CD8-positive, alpha-beta memory T cell (primary cell): ENCODE measurements at regions not wholly inside any gene's neighbourhood (a gene's known extent, or its start where the extent isn't known, plus 50 kb on each side); places are given as distances from the start of the nearest gene placed in this dataset.

Source experiments
- CTCF ChIA-PET: fragments of 350-600 bp; sonication (Branson Sonifier 250); formaldehyde crosslinking; loops from one replicate; lab custom pipeline; 2021; ENCODE audit warnings: antibody characterized with exemption; lab: Charles Lee
- POLR2A ChIA-PET: fragments of 350-600 bp; sonication (Branson Sonifier 250); formaldehyde crosslinking; loops from one replicate; lab custom pipeline; 2021; ENCODE audit warnings: antibody characterized with exemption; lab: Charles Lee
- DNase-seq, 5 donors: peaks; one replicate each; pipeline versions ENCODE4 v3.0.0 to v3.0.0-alpha.2; 2020 to 2022; ENCODE audit warnings: mixed read lengths in 1 of 5
- H3K27ac ChIP-seq: one replicate; pipeline ENCODE4 v1.7.0; 2013; ENCODE audit warnings: low read depth, mild to moderate bottlenecking, low read length, moderate library complexity
- H3K27me3 ChIP-seq: 2 replicates; pipeline ENCODE4 v1.7.0; 2013; ENCODE audit warnings: low read length, mild to moderate bottlenecking; ENCODE audit not compliant: insufficient read depth, poor library complexity, severe bottlenecking
- H3K36me3 ChIP-seq: 2 replicates; pipeline ENCODE4 v1.7.0; 2013; ENCODE audit warnings: mild to moderate bottlenecking, low read length, moderate library complexity; ENCODE audit not compliant: insufficient read depth
- H3K4me1 ChIP-seq: 2 replicates; pipeline ENCODE4 v1.7.0; 2013; ENCODE audit warnings: mild to moderate bottlenecking, low read length, moderate library complexity; ENCODE audit not compliant: insufficient read depth
- H3K4me3 ChIP-seq: 2 replicates; pipeline ENCODE4 v1.7.0; 2013; ENCODE audit warnings: mild to moderate bottlenecking, low read length
- H3K9me3 ChIP-seq: 2 replicates; pipeline ENCODE4 v1.7.0; 2013; ENCODE audit warnings: mild to moderate bottlenecking, low read length
- H3K27ac Mint-ChIP-seq, 8 donors: one replicate each; pipeline ENCODE4 v1.8.0; 2020 to 2021; ENCODE audit warnings: mixed read lengths in 8 of 8, mild to moderate bottlenecking in 6 of 8, inconsistent platforms in 3 of 8, moderate library complexity in 3 of 8
- H3K27me3 Mint-ChIP-seq, 2 donors: one replicate each; pipeline ENCODE4 v1.8.0; 2020 to 2021; ENCODE audit warnings: mixed read lengths in 2 of 2, mild to moderate bottlenecking in 1 of 2, moderate library complexity in 1 of 2
- H3K36me3 Mint-ChIP-seq, 3 donors: one replicate each; pipeline ENCODE4 v1.8.0; 2020 to 2021; ENCODE audit warnings: mixed read lengths in 3 of 3, inconsistent platforms in 1 of 3, mild to moderate bottlenecking in 1 of 3
- H3K4me1 Mint-ChIP-seq, 3 donors: one replicate each; pipeline ENCODE4 v1.8.0; 2020 to 2021; ENCODE audit warnings: mixed read lengths in 3 of 3, inconsistent platforms in 1 of 3, mild to moderate bottlenecking in 1 of 3
- H3K4me3 Mint-ChIP-seq, 7 donors: one replicate each; pipeline ENCODE4 v1.8.0; 2020 to 2021; ENCODE audit warnings: mixed read lengths in 7 of 7, mild to moderate bottlenecking in 6 of 7, moderate library complexity in 4 of 7, inconsistent platforms in 2 of 7
- H3K9me3 Mint-ChIP-seq, 5 donors: one replicate each; pipeline ENCODE4 v1.8.0; 2020 to 2022; ENCODE audit warnings: mixed read lengths in 5 of 5, mild to moderate bottlenecking in 3 of 5, moderate library complexity in 2 of 5, inconsistent platforms in 1 of 5

DNA sequence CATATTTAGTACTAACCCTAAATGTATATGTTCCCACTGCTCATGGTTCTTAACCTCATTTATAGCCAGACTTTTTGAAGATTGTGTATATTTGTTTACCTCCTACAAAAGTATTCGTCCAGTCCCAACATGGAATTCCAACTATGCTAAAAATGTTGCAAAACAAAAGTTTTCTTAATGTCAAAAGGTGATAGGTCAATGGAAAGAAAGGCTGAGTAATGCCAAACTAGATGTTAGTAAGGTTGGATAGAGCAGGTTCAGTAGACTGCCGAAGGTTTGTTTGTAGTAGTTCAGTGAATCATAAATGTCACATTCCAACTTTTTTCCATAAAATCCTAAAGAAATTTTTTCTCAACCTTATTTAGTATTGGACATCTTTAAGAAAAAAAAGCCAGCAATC lies 874.5 kb downstream of the FLRT2 start:
- CTCF ChIA-PET, result no interaction called here
- no peak overlapping the region for H3K27ac ChIP-seq
- no peak overlapping the region for H3K4me3 Mint-ChIP-seq
- H3K36me3 Mint-ChIP-seq, result no peaks in the 10 kb centered on the region
- H3K27me3 Mint-ChIP-seq, result peaks cover 0 to 2% of the 10 kb centered on the region in 2 donors
- no peaks in the 10 kb centered on the region for H3K27me3 ChIP-seq
- H3K4me1 Mint-ChIP-seq, result no peaks in the 10 kb centered on the region
- POLR2A ChIA-PET, result no interaction called here
- no peaks in the 10 kb centered on the region for H3K4me1 ChIP-seq
- H3K36me3 ChIP-seq, result no peaks in the 10 kb centered on the region
- no peak for DNase-seq
- H3K4me3 ChIP-seq, result no peak overlapping the region
- no peak overlapping the region for H3K27ac Mint-ChIP-seq
- H3K9me3 Mint-ChIP-seq, result peaks cover 4 to 25% (median 8%) of the 10 kb centered on the region in 5 donors
- no peaks in the 10 kb centered on the region for H3K9me3 ChIP-seq

GRCh38 chr14:86402545-86402944 lies 872.6 kb downstream of the FLRT2 start:
- ChIA-PET POLR2A (no interaction called here), CTCF (no interaction called here)
- no peaks in the 10 kb centered on the region for H3K4me1 ChIP-seq
- no peaks in the 10 kb centered on the region for H3K36me3 ChIP-seq
- H3K9me3 ChIP-seq, result no peaks in the 10 kb centered on the region
- DNase-seq, result no peak
- no peaks in the 10 kb centered on the region for H3K27me3 ChIP-seq
- H3K4me1 Mint-ChIP-seq, result no peaks in the 10 kb centered on the region
- no peaks in the 10 kb centered on the region for H3K36me3 Mint-ChIP-seq
- H3K27me3 Mint-ChIP-seq, result peaks cover 0 to 2% of the 10 kb centered on the region in 2 donors
- H3K27ac ChIP-seq, result no peak overlapping the region
- peaks cover 3 to 21% (median 5%) of the 10 kb centered on the region in 5 donors for H3K9me3 Mint-ChIP-seq
- H3K27ac Mint-ChIP-seq, result no peak overlapping the region
- H3K4me3 ChIP-seq, result no peak overlapping the region
- H3K4me3 Mint-ChIP-seq, result no peak overlapping the region

DNA sequence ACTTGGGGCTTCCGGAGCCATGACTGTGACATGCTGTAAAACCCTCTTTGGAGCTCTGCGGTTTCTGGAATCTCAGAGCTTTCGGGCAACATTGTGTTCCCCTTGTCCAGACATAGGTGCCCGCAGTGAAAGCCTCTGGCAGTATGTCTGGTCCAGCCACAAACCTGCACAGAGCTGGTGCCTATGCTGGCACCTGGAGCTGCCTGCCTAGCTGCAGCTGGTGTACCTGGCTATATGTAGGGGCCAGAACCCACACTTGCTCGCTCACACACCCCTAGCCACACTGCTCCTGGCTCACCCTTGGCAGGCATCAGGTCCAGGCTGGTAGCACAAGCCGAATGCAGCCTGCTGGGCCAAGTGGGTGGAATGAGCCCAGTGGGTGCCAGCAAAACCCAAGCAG lies 861.1 kb downstream of the FLRT2 start:
- ChIA-PET POLR2A (no interaction called here), CTCF (no interaction called here)
- no peak overlapping the region for H3K4me3 Mint-ChIP-seq

GRCh38 chr14:86388216-86388615 lies 858.3 kb downstream of the FLRT2 start:
- Histone ChIP-seq H3K27ac (no peak overlapping the region), H3K36me3 (no peaks in the 10 kb centered on the region), H3K4me1 (no peaks in the 10 kb centered on the region), H3K4me3 (no peak overlapping the region), H3K9me3 (no peaks in the 10 kb centered on the region), H3K27me3 (no peaks in the 10 kb centered on the region)
- Mint-ChIP-seq H3K9me3 (peaks cover 0 to 6% (median 1%) of the 10 kb centered on the region in 5 donors), H3K4me1 (no peaks in the 10 kb centered on the region), H3K27me3 (no peaks in the 10 kb centered on the region), H3K36me3 (no peaks in the 10 kb centered on the region), H3K4me3 (no peak overlapping the region), H3K27ac (no peak overlapping the region)
- ChIA-PET CTCF (no interaction called here), POLR2A (no interaction called here)
- DNase-seq, result no peak

More for the DNA sequence above, 861.1 kb downstream of the FLRT2 start:
- Histone ChIP-seq H3K36me3 (no peaks in the 10 kb centered on the region), H3K4me3 (no peak overlapping the region), H3K27me3 (no peaks in the 10 kb centered on the region), H3K27ac (no peak overlapping the region), H3K9me3 (no peaks in the 10 kb centered on the region), H3K4me1 (no peaks in the 10 kb centered on the region)
- no peak for DNase-seq
- H3K27ac Mint-ChIP-seq, result no peak overlapping the region
- peaks cover 0 to 10% (median 2%) of the 10 kb centered on the region in 5 donors for H3K9me3 Mint-ChIP-seq
- H3K36me3 Mint-ChIP-seq, result no peaks in the 10 kb centered on the region
- no peaks in the 10 kb centered on the region for H3K27me3 Mint-ChIP-seq
- no peaks in the 10 kb centered on the region for H3K4me1 Mint-ChIP-seq

DNA sequence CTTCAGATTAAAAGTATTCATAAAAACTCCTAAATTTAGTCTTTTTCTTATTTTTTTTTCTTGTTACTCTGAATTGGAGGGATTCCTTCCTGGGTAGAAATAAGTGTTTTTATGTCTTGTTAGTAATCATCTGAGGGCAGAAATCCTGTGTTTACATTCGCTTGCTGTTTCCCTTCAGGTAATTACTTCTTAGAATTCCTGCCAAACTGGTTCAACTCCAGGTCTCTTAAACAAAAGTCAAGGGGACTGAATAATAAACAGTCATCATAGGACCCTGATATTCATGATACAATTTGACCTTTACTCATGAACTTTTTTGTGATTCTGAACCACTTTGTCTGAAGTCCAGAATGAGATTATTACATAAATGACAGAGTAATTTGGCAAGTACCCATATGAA lies 843.9 kb downstream of the FLRT2 start:
- DNase-seq, result no peak
- H3K4me3 Mint-ChIP-seq, result no peak overlapping the region

GRCh38 chr14:86372402-86372801 lies 842.5 kb downstream of the FLRT2 start:
- no peaks in the 10 kb centered on the region for H3K36me3 ChIP-seq
- ChIA-PET CTCF (no interaction called here), POLR2A (no interaction called here)
- H3K9me3 Mint-ChIP-seq, result peaks cover 0 to 20% (median 10%) of the 10 kb centered on the region in 5 donors
- no peak overlapping the region for H3K4me3 Mint-ChIP-seq
- H3K27me3 Mint-ChIP-seq, result peaks cover 0 to 2% of the 10 kb centered on the region in 2 donors
- H3K27ac Mint-ChIP-seq, result no peak overlapping the region
- no peaks in the 10 kb centered on the region for H3K4me1 ChIP-seq
- H3K27me3 ChIP-seq, result no peaks in the 10 kb centered on the region
- H3K9me3 ChIP-seq, result no peaks in the 10 kb centered on the region
- DNase-seq, result no peak
- no peaks in the 10 kb centered on the region for H3K36me3 Mint-ChIP-seq
- no peak overlapping the region for H3K27ac ChIP-seq
- no peaks in the 10 kb centered on the region for H3K4me1 Mint-ChIP-seq
- H3K4me3 ChIP-seq, result no peak overlapping the region

More for the DNA sequence above, 843.9 kb downstream of the FLRT2 start:
- CTCF ChIA-PET, result no interaction called here
- Mint-ChIP-seq H3K27ac (no peak overlapping the region), H3K4me1 (no peaks in the 10 kb centered on the region), H3K27me3 (peaks cover 0 to 2% of the 10 kb centered on the region in 2 donors), H3K36me3 (no peaks in the 10 kb centered on the region), H3K9me3 (peaks cover 0 to 20% (median 12%) of the 10 kb centered on the region in 5 donors)
- Histone ChIP-seq H3K36me3 (no peaks in the 10 kb centered on the region), H3K9me3 (no peaks in the 10 kb centered on the region), H3K4me1 (no peaks in the 10 kb centered on the region), H3K27ac (no peak overlapping the region), H3K4me3 (no peak overlapping the region), H3K27me3 (no peaks in the 10 kb centered on the region)
- POLR2A ChIA-PET, result no interaction called here

- Histone ChIP-seq H3K4me1 (no peaks in the 10 kb centered on the region), H3K36me3 (no peaks in the 10 kb centered on the region), H3K27ac (no peak overlapping the region), H3K27me3 (no peaks in the 10 kb centered on the region), H3K9me3 (no peaks in the 10 kb centered on the region), H3K4me3 (no peak overlapping the region)
- H3K4me1 Mint-ChIP-seq, result no peaks in the 10 kb centered on the region
- peaks cover 0 to 1% of the 10 kb centered on the region in 2 donors for H3K27me3 Mint-ChIP-seq
- H3K4me3 Mint-ChIP-seq, result no peak overlapping the region
- no peak overlapping the region for H3K27ac Mint-ChIP-seq
- POLR2A ChIA-PET, result no interaction called here
- CTCF ChIA-PET, result no interaction called here
- H3K36me3 Mint-ChIP-seq, result no peaks in the 10 kb centered on the region
- H3K9me3 Mint-ChIP-seq, result peaks cover 0 to 5% (median under 1%) of the 10 kb centered on the region in 5 donors
- no peak for DNase-seq
Measured at GRCh38 chr14:86364634-86365033, 834.7 kb downstream of the FLRT2 start.

DNA sequence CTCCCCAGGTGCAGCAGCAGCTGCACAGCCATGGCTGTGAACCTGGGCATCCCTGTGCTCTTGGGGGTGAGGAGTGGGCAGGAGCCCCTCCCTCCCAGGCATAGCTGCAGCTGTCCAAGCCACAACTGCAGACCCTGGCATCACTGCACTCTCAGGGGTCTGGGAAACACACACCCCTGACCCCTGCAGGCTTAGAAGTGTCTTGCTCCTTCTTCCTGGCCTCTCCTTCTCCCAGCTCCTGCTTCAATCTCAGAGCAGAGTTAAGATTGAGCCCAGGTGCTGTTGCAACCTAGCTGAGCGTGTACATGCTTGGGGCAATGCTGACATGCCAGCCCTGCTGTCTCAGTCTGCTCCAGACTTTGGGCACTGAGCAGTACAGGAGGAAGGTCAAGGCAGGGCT lies 833.6 kb downstream of the FLRT2 start:
- Histone ChIP-seq H3K4me1 (no peaks in the 10 kb centered on the region), H3K27ac (no peak overlapping the region), H3K36me3 (no peaks in the 10 kb centered on the region), H3K9me3 (no peaks in the 10 kb centered on the region), H3K4me3 (no peak overlapping the region), H3K27me3 (no peaks in the 10 kb centered on the region)
- POLR2A ChIA-PET, result no interaction called here
- H3K4me1 Mint-ChIP-seq, result no peaks in the 10 kb centered on the region
- H3K36me3 Mint-ChIP-seq, result no peaks in the 10 kb centered on the region
- DNase-seq, result no peak
- H3K27me3 Mint-ChIP-seq, result peaks cover 0 to 1% of the 10 kb centered on the region in 2 donors
- no peak overlapping the region for H3K27ac Mint-ChIP-seq
- peaks cover 0 to 3% (median 0%) of the 10 kb centered on the region in 5 donors for H3K9me3 Mint-ChIP-seq
- CTCF ChIA-PET, result no interaction called here
- H3K4me3 Mint-ChIP-seq, result no peak overlapping the region

GRCh38 chr14:86363047-86363446 lies 833.1 kb downstream of the FLRT2 start:
- no peak overlapping the region for H3K4me3 Mint-ChIP-seq
- Histone ChIP-seq H3K27ac (no peak overlapping the region), H3K27me3 (no peaks in the 10 kb centered on the region), H3K9me3 (no peaks in the 10 kb centered on the region), H3K4me1 (no peaks in the 10 kb centered on the region), H3K36me3 (no peaks in the 10 kb centered on the region), H3K4me3 (no peak overlapping the region)
- H3K36me3 Mint-ChIP-seq, result no peaks in the 10 kb centered on the region
- H3K27ac Mint-ChIP-seq, result no peak overlapping the region
- ChIA-PET CTCF (no interaction called here), POLR2A (no interaction called here)
- peaks cover 0 to 1% of the 10 kb centered on the region in 2 donors for H3K27me3 Mint-ChIP-seq
- peaks cover 0 to 3% (median 0%) of the 10 kb centered on the region in 5 donors for H3K9me3 Mint-ChIP-seq
- H3K4me1 Mint-ChIP-seq, result no peaks in the 10 kb centered on the region
- no peak for DNase-seq
